ENCODE measurements at regions not wholly inside any gene's neighbourhood (a gene's known extent, or its start where the extent isn't known, plus 50 kb on each side); places are given as distances from the start of the nearest gene placed in this dataset.
"Not testable (repeated sequence)": the region's sequence is repeated elsewhere in the genome, so short reads cannot be mapped to it uniquely, and the experiment has no call there.

DNA sequence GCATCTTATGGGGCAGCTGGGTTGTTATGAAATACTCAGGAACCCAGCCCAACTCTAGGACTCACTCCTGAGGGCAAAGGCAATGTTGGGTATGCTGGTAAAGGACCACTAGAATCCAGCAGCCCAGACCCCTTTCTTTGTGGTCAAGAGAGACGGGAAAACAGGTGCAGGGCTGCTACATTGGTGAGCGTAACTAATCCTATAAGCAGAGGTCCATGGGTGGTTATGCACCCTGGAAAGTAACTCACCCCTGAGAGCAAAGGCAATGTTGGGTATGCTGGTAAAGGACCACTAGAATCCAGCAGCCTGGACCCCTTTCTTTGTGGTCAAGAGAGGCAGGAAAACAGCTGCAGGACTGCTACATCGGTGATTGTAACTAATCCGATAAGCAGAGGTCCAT, 1422.7 kb downstream of the SLITRK1 start:
- not testable (repeated sequence) for ATAC-seq (replicated peaks); H3K36me3 Mint-ChIP-seq (ENCODE audit: low read depth); H3K4me3 Mint-ChIP-seq; H3K27me3 Mint-ChIP-seq; H3K4me1 Mint-ChIP-seq; H3K27ac Mint-ChIP-seq
- H3K9me3 Mint-ChIP-seq, result peaks cover 14% of the 10 kb centered on the region

DNA sequence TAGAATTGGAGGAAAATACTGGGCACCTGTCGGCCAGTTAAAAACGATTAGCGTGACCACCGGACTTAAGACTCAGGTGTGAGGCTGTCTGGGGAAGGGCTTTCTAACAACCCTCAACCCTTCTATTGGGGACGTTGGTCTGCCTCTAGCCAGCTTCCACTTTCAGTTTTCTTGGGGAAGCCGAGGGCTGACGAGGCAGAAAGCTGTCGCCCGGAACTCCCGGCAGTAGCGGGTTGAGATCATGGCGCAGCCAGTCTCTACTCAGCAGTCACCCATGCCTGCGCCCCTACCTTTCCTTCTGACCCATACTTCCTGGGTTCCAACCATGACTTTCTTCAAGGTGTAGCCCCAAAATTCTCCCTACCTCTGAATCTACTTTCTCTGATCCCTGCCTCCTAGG, 1424.1 kb downstream of the SLITRK1 start:
- peaks cover 14% of the 10 kb centered on the region for H3K9me3 Mint-ChIP-seq
- no peaks in the 10 kb centered on the region for H3K4me1 Mint-ChIP-seq
- H3K27ac Mint-ChIP-seq, result no peak overlapping the region
- no peaks in the 10 kb centered on the region for H3K27me3 Mint-ChIP-seq
- no peaks in the 10 kb centered on the region for H3K36me3 Mint-ChIP-seq (ENCODE audit: low read depth)
- no peak overlapping the region for H3K4me3 Mint-ChIP-seq
- ATAC-seq (replicated peaks), result no peak

DNA sequence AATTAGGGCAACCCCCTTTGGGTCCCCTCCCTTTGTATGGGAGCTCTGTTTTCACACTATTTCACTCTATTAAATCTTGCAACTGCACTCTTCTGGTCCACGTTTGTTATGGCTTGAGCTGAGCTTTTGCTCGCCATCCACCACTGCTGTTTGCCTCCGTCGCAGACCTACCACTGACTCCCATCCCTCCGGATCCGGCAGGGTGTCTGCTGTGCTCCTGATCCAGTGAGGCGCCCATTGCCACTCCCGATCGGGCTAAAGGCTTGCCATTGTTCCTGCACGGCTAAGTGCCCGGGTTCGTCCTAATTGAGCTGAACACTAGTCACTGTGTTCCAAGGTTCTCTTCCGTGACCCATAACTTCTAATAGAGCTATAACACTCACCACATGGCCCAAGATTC, 1424.7 kb downstream of the SLITRK1 start:
- not testable (repeated sequence) for H3K4me3 Mint-ChIP-seq; H3K4me1 Mint-ChIP-seq; H3K27ac Mint-ChIP-seq; H3K27me3 Mint-ChIP-seq; H3K36me3 Mint-ChIP-seq (ENCODE audit: low read depth); ATAC-seq (replicated peaks)
- H3K9me3 Mint-ChIP-seq, result peaks cover 14% of the 10 kb centered on the region

DNA sequence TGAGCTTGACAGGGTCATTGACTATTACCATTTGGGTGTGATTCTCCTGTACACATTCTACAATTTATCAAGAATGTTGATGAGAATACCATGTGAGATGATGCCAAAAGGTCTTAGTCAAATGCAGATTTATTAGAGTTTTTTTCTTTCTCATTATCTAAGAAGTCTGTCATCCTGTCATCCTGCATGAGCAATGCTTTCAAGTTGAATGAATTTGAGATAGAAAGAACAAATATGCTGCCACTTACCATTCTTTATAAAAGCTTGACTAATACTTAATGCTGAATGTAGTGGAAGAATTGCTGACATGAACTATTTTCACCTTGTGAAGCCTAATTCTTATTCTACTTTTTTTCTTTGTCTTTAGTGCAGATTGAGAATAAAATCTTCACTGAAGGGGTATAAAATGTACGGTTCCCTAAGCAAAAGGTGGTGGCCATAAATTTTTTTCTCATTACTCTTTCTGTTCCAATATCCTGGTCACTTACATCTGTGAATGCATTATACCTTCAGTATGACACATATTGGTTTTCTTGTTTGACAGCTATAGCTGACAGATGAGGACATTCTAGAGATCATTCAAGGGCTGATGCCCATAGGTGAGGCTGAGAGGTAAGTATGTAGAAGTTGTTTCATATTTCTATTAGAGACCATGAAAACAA, 1434.7 kb downstream of the SLITRK1 start:
- no peaks in the 10 kb centered on the region for H3K27me3 Mint-ChIP-seq
- ATAC-seq (replicated peaks), result no peak
- no peak overlapping the region for H3K4me3 Mint-ChIP-seq
- no peaks in the 10 kb centered on the region for H3K36me3 Mint-ChIP-seq (ENCODE audit: low read depth)
- H3K27ac Mint-ChIP-seq, result no peak overlapping the region
- no peaks in the 10 kb centered on the region for H3K9me3 Mint-ChIP-seq
- H3K4me1 Mint-ChIP-seq, result no peaks in the 10 kb centered on the region

DNA sequence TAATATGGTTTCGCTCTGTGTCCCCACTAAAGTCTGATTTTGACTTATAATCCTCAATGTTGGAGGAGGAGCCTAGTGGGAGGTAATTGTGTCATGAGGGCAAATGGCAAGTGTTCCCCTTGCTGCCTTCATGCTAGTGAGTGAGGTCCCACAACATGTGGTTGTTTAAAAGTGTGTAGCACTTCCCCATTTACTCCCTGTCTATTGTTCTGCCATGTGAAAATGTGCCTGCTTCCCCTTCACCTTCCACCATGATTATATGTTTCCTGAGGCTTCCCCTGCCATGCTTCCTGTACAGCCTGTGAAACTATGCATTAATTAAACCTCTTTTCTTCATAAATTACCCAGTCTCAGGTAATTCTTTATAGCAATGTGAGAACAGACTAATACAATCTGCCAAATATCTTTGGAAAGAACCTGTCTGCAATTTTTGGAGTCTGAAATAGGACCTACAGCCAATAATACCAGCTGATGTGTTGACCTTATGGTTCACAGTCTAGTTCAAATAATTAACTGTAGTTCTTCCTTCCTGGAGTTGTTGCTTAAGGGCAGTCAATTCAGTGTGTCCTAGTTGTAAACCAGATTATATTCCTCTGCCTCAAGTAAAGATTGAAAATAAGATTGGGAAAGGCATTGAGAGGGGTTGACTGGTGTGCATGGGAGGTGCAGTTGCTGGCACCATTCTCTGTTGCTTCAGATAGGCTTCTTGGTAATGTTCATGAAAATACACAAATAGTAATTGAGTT, 1442.9 kb downstream of the SLITRK1 start:
- H3K4me1 Mint-ChIP-seq, result no peaks in the 10 kb centered on the region
- no peak overlapping the region for H3K4me3 Mint-ChIP-seq
- no peak for ATAC-seq (replicated peaks)
- no peaks in the 10 kb centered on the region for H3K36me3 Mint-ChIP-seq (ENCODE audit: low read depth)
- H3K27ac Mint-ChIP-seq, result no peak overlapping the region
- no peaks in the 10 kb centered on the region for H3K27me3 Mint-ChIP-seq
- H3K9me3 Mint-ChIP-seq, result peaks cover 14% of the 10 kb centered on the region

DNA sequence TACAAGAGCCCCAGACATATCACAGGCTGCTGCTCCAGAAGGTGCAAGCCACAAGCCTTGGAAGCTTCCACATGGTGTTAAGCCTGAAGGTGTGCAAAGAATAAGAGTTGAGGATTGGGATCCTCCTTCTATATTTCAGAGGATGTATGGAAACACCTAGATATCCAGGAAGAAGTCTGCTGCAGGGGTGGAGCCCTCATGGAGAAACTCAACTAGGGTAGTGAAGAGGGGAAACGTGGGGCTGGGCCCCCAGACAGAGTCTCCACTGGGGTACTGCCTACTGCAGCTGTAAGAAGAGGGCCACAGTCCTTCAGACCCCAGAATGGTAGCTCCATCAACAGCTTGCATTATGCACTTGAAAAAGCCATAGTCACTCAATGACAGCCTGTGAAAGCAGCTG, 1444.0 kb downstream of the SLITRK1 start:
- H3K4me3 Mint-ChIP-seq, result no peak overlapping the region

DNA sequence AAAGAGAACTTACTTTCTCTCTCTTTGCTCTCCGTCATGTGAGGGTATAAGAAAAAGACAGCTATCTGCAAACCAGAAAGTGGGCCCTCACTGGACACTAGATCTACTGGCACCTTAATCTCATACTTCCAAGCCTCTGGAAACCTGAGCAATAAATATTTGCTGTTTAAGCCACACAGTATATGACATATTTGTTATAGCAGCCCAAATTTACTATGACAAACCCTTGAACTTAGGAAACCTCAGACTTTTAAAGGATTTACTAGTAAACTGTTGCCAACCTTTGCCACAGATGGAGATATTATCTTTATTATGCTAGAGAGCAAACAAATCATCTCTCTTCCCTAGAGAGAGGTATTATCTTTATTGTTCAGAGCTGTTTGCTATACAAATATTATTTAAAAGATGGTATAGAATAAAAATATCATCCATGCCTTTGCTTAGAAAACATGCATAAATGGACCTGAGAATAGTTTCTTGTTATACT, 1446.1 kb downstream of the SLITRK1 start:
- H3K4me1 Mint-ChIP-seq, result no peaks in the 10 kb centered on the region
- H3K4me3 Mint-ChIP-seq, result no peak overlapping the region
- peaks cover 14% of the 10 kb centered on the region for H3K9me3 Mint-ChIP-seq
- no peak overlapping the region for H3K27ac Mint-ChIP-seq
- H3K27me3 Mint-ChIP-seq, result no peaks in the 10 kb centered on the region
- ATAC-seq (replicated peaks), result no peak
- no peaks in the 10 kb centered on the region for H3K36me3 Mint-ChIP-seq (ENCODE audit: low read depth)

More for the DNA sequence above, 1444.0 kb downstream of the SLITRK1 start:
- ATAC-seq (replicated peaks), result no peak
- Mint-ChIP-seq H3K36me3 (ENCODE audit: low read depth) (no peaks in the 10 kb centered on the region), H3K27ac (no peak overlapping the region), H3K9me3 (peaks cover 14% of the 10 kb centered on the region), H3K27me3 (no peaks in the 10 kb centered on the region), H3K4me1 (no peaks in the 10 kb centered on the region)

DNA sequence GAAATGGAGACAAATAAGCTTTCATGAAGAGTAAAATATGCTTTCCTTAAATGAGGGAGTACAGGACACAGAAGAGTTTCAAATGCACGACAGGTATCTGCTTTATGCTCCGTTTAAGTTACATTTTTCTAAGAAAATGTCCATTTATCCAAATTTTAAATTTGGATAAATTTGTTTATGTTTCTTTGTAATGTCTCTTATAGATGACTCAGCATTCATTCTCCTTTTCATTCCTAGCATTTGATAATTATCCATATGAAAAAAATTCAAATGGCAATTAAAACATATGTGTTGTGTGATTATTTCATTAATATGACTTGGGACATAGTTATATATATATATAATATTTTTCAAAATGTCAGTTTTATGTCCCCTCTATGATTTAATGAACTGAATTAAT, 1449.3 kb downstream of the SLITRK1 start:
- Mint-ChIP-seq H3K4me3 (no peak overlapping the region), H3K4me1 (no peaks in the 10 kb centered on the region), H3K27me3 (no peaks in the 10 kb centered on the region), H3K27ac (no peak overlapping the region), H3K36me3 (ENCODE audit: low read depth) (no peaks in the 10 kb centered on the region), H3K9me3 (peaks cover 10% of the 10 kb centered on the region)
- ATAC-seq (replicated peaks), result no peak

DNA sequence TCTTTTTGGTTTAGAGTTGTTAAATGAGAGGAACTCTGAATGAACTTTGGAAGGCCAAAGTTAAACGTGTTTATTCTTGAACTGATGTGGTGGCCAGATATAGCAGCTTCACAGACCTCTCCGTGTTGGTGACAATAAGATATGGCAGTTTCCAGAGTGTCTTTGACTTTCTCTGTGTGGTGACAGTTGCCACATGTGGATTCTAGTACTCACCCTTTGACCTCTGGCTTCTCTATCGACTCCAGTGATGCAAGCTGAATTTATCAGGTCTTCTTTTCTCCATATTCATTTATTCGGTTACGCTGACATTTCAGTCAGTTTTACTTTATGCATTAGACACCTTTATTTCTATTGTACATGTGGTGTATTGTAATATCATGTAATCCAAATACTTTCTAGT, 1469.5 kb downstream of the SLITRK1 start:
- no peak for ATAC-seq (replicated peaks)
- Mint-ChIP-seq H3K27ac (no peak overlapping the region), H3K36me3 (ENCODE audit: low read depth) (no peaks in the 10 kb centered on the region), H3K27me3 (no peaks in the 10 kb centered on the region), H3K9me3 (peaks cover 8% of the 10 kb centered on the region), H3K4me3 (no peak overlapping the region), H3K4me1 (no peaks in the 10 kb centered on the region)

DNA sequence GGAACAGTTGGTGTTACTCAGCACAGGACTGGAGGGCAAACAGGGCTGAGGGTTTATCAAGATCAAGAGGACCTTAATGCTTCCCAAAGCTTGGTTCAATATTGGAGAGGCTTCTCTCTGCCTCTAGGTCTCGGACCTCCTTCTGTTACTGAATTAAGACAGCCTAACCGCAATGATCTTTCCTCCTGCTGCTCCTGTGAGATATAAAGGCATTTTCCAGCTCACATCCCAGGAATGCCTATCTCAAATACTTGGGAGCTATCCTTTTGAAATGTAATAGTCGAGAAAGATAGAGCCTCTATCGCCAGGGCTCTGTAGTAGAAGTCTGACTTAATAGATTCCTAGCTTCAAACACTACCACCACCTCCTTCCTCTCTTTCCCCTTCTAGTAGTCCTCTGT, 1475.0 kb downstream of the SLITRK1 start:
- H3K9me3 Mint-ChIP-seq, result peaks cover 16% of the 10 kb centered on the region

DNA sequence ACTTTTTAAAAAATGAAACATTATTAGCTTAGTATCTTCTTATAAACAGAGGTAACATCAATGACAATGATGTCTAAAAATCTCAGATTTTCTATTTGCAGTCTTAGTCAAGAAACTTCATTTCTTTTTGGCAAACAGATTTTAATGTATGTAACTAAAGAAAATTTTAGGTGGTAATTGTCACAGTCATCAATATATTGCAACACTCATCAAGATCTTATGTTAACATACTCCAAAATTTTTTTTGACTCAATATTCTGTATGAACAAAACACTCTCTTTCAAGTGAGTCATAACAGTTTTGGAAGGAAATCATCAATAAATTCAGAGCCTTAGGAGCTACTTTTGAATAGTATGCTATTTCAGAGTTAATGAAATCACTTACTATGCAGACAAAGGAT, 1507.6 kb downstream of the SLITRK1 start:
- H3K36me3 Mint-ChIP-seq (ENCODE audit: low read depth), result no peaks in the 10 kb centered on the region
- H3K27ac Mint-ChIP-seq, result no peak overlapping the region
- H3K4me1 Mint-ChIP-seq, result no peaks in the 10 kb centered on the region
- no peaks in the 10 kb centered on the region for H3K27me3 Mint-ChIP-seq
- H3K9me3 Mint-ChIP-seq, result peaks cover under 1% of the 10 kb centered on the region
- no peak for ATAC-seq (replicated peaks)
- no peak overlapping the region for H3K4me3 Mint-ChIP-seq

More for the DNA sequence above, 1475.0 kb downstream of the SLITRK1 start:
- Mint-ChIP-seq H3K4me1 (no peaks in the 10 kb centered on the region), H3K27ac (no peak overlapping the region), H3K36me3 (ENCODE audit: low read depth) (no peaks in the 10 kb centered on the region), H3K27me3 (no peaks in the 10 kb centered on the region), H3K4me3 (no peak overlapping the region)
- ATAC-seq (replicated peaks), result no peak

DNA sequence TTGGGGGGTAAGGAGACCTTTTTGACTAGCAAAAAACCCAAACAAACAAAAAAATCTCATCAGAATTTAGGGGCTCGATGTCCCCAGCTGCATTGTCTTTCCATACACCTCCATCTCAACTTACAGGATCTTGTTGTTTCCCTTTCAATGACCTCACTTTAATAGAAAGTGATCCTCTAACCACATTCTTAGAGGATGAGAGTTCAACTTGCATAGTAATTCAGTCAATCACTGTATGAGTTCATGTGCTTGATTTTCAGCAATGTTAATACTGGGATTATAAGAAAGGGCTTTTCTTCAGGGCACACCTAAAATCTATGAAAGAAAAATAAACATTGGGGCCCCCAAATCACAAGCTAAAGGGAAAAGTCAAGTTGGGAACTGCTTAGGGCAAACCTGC, 1512.0 kb downstream of the SLITRK1 start:
- Mint-ChIP-seq H3K27ac (no peak overlapping the region), H3K4me1 (no peaks in the 10 kb centered on the region), H3K4me3 (no peak overlapping the region), H3K36me3 (ENCODE audit: low read depth) (no peaks in the 10 kb centered on the region), H3K27me3 (no peaks in the 10 kb centered on the region), H3K9me3 (no peaks in the 10 kb centered on the region)
- ATAC-seq (replicated peaks), result no peak

DNA sequence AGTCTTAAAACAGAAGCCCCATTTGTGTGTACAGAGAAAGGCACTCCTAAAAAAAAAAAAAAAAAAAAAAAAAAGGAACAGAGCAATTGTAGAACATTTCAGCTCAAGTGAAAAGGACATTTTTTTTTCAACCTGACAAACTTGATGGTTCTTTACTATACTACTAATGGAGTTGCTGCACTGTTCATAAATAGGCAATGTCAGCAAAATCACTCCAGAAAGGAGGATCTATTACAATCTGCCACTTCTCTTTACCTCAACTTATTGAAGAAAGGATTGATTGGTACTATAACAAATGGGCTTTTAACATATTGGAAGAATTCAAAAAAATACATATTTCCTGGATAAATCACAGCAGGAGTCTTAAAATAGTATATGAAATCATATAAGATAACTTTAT, 1517.7 kb downstream of the SLITRK1 start:
- H3K4me1 Mint-ChIP-seq, result no peaks in the 10 kb centered on the region
- no peak for ATAC-seq (replicated peaks)
- H3K4me3 Mint-ChIP-seq, result no peak overlapping the region
- no peaks in the 10 kb centered on the region for H3K9me3 Mint-ChIP-seq
- H3K27ac Mint-ChIP-seq, result no peak overlapping the region
- H3K36me3 Mint-ChIP-seq (ENCODE audit: low read depth), result no peaks in the 10 kb centered on the region
- H3K27me3 Mint-ChIP-seq, result no peaks in the 10 kb centered on the region

DNA sequence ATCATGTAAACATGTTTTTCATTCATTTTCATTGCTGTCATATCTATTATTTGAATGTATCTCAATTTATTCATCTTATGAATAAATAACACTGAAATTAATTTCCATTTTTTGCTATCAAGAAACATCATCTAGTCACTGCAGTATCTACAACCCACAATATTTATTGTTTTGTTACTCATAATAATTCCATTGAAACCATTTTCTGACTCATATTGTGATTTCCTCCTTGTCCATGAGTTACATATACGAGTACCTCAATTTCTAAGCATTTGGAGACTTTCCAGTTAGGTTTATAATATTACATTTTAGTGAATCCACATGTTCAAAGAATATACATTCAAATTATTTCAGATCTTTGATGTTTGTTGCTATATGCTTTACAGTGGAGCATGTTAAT, 1524.0 kb downstream of the SLITRK1 start:
- Mint-ChIP-seq H3K36me3 (ENCODE audit: low read depth) (no peaks in the 10 kb centered on the region), H3K9me3 (peaks cover 8% of the 10 kb centered on the region), H3K27me3 (no peaks in the 10 kb centered on the region), H3K4me3 (no peak overlapping the region), H3K4me1 (no peaks in the 10 kb centered on the region), H3K27ac (no peak overlapping the region)
- ATAC-seq (replicated peaks), result no peak

DNA sequence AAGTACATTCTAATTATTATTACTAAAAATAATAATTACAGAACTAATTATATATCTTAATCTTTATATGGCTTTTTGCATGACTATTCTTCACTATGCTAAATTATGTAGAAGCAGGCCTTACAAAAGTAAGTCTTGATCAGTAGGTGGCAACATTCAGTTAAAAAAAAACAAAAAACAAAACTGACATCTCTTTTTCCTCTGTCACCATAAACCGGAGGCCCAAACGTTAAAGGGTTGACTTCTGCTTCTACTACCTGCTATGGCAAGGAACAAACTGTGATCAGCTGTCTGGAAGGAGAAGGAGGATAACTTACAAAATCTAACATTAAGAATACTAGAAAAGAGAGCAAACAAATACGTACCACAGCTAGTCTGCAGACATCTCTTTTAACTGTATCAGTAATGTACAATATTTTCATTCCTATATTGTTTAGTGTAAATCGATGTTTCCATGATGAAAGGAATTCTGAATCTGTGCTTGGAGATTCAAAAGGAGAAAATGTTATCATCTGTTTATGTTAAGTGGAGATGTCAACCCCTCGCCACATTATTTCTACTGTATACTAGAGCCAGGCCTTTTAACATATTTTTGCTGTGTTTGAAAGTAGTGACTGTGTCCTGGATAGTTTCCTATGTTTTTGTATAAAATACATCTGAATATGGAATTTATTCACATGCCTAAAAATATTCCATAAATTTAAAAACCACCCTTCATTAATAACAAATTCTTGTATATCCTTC, 1525.4 kb downstream of the SLITRK1 start:
- Mint-ChIP-seq H3K36me3 (ENCODE audit: low read depth) (no peaks in the 10 kb centered on the region), H3K4me3 (no peak overlapping the region), H3K27ac (no peak overlapping the region), H3K27me3 (no peaks in the 10 kb centered on the region), H3K9me3 (peaks cover 8% of the 10 kb centered on the region), H3K4me1 (no peaks in the 10 kb centered on the region)
- no peak for ATAC-seq (replicated peaks)

Data from activated T-helper 17 cell treated with anti-CD3 and anti-CD28 coated beads, Interleukin-2, amount 50 U/mL, for 72 hours (primary cell).